SK-N-SH (cell line): ENCODE measurements at regions not wholly inside any gene's neighbourhood (a gene's known extent, or its start where the extent isn't known, plus 50 kb on each side); places are given as distances from the start of the nearest gene placed in this dataset.

Experiments
- CTCF ChIA-PET: fragments of 300-600, 350-600 bp; formaldehyde crosslinking; extraction: SDS; loops from one replicate; lab custom pipeline; 2021; lab: Yijun Ruan, JAX
- POLR2A ChIA-PET: fragments of 350-600 bp; sonication (Branson Sonifier 250); formaldehyde crosslinking; extraction: SDS; loops from one replicate; lab custom pipeline; 2020; ENCODE audit warnings: antibody characterized with exemption, inconsistent platforms; lab: Yijun Ruan, JAX
- DNase-seq: peaks from one replicate; pipeline ENCODE4 v3.0.0; 2012
- H2AFZ ChIP-seq: fragments of 200-600 bp; sonication (generic); 2 replicates; pipeline ENCODE4 v1.8.1; 2016; ENCODE audit warnings: antibody characterized with exemption, mild to moderate bottlenecking, low read depth
- H3F3A ChIP-seq: fragments of 200-600 bp; sonication (generic); replicated peaks from 2 replicates; pipeline ENCODE3; 2016; ENCODE audit warnings: antibody characterized with exemption, mild to moderate bottlenecking; ENCODE audit not compliant: insufficient read depth
- H3K27ac ChIP-seq, 2 experiments: fragments of 200-500 bp in 1 of 2; fragments of 200-600 bp in 1 of 2; sonication (Bioruptor generic) in 1 of 2; sonication (generic), shearing (Covaris generic) in 1 of 2; 2 replicates each; pipeline versions ENCODE4 v1.5.1 to v1.6.1; 2014 to 2016; ENCODE audit warnings: low read depth in 2 of 2, inconsistent platforms in 1 of 2, low read length in 1 of 2, mild to moderate bottlenecking in 1 of 2, mixed read lengths in 1 of 2
- H3K27me3 ChIP-seq: fragments of 200-600 bp; sonication (generic), shearing (Covaris generic); 2 replicates; pipeline ENCODE4 v1.6.1; 2016; ENCODE audit warnings: mixed run types; ENCODE audit not compliant: insufficient read depth
- H3K36me3 ChIP-seq, 2 experiments: fragments of 200-500 bp in 1 of 2; fragments of 200-600 bp in 1 of 2; sonication (Bioruptor generic) in 1 of 2; sonication (generic) in 1 of 2; replicated peaks in 1 of 2; 2 replicates each; pipeline versions ENCODE3 to v1.5.1; 2014 to 2016; ENCODE audit warnings: low read length in 1 of 2, mild to moderate bottlenecking in 1 of 2; ENCODE audit not compliant: insufficient read depth in 2 of 2, control insufficient read depth in 1 of 2
- H3K4me1 ChIP-seq, 2 experiments: fragments of 200-500 bp in 1 of 2; fragments of 200-600 bp in 1 of 2; sonication (Bioruptor generic) in 1 of 2; sonication (generic), shearing (Covaris generic) in 1 of 2; 2 replicates each; pipeline versions ENCODE4 v1.5.1 to v1.6.1; 2014 to 2016; ENCODE audit warnings: low read depth in 1 of 2, low read length in 1 of 2, mixed run types in 1 of 2; ENCODE audit not compliant: insufficient read depth in 2 of 2, control insufficient read depth in 1 of 2
- H3K4me2 ChIP-seq: fragments of 200-600 bp; sonication (generic), shearing (Covaris generic); 2 replicates; pipeline ENCODE4 v1.6.1; 2017; ENCODE audit warnings: mixed run types
- H3K4me3 ChIP-seq, 2 experiments: fragments of 200-500 bp in 1 of 2; fragments of 200-600 bp in 1 of 2; sonication (Bioruptor generic) in 1 of 2; sonication (generic), shearing (Covaris generic) in 1 of 2; 2 replicates each; pipeline versions ENCODE4 v1.5.1 to v1.8.1; 2014 to 2016; ENCODE audit warnings: low read depth in 2 of 2, inconsistent platforms in 1 of 2, low read length in 1 of 2, mild to moderate bottlenecking in 1 of 2, mixed read lengths in 1 of 2, moderate library complexity in 1 of 2
- H3K79me2 ChIP-seq: fragments of 200-600 bp; sonication (generic); 2 replicates; pipeline ENCODE4 v1.8.1; 2017; ENCODE audit warnings: mild to moderate bottlenecking; ENCODE audit not compliant: insufficient read depth
- H3K9ac ChIP-seq: fragments of 200-600 bp; sonication (generic); 2 replicates; pipeline ENCODE4 v1.6.1; 2017; ENCODE audit warnings: mixed run types
- H3K9me2 ChIP-seq: fragments of 200-600 bp; sonication (generic); 2 replicates; pipeline ENCODE4 v1.6.1; 2017; ENCODE audit warnings: mixed run types
- H3K9me3 ChIP-seq: fragments of 200-600 bp; sonication (generic); 2 replicates; pipeline ENCODE4 v1.6.1; 2017; ENCODE audit warnings: mixed run types, mild to moderate bottlenecking, moderate library complexity
- H4K20me1 ChIP-seq: fragments of 200-600 bp; sonication (generic); 2 replicates; pipeline ENCODE4 v1.6.1; 2017; ENCODE audit warnings: mild to moderate bottlenecking, mixed run types; ENCODE audit not compliant: insufficient read depth
- CHD2 ChIP-seq: fragments of 150-350 bp; IDR thresholded peaks from 2 replicates; pipeline ENCODE4 v1.6.1; 2018; ENCODE audit warnings: low read length; ENCODE audit not compliant: partially characterized antibody
- EZH2phosphoT487 ChIP-seq: fragments of 200-600 bp; sonication (generic); IDR thresholded peaks from 2 replicates; pipeline ENCODE4 v1.6.1; 2017; ENCODE audit warnings: low read depth, mixed run types, mild to moderate bottlenecking, antibody characterized with exemption, moderate library complexity, borderline replicate concordance
- FOXJ3 ChIP-seq: sonication (generic); formaldehyde crosslinking; IDR thresholded peaks from 2 replicates; pipeline ENCODE4 v1.5.1; 2020; ENCODE audit warnings: mild to moderate bottlenecking, missing genetic modification reagents
- FOXM1 ChIP-seq: IDR thresholded peaks from 2 replicates; pipeline ENCODE4 v1.4.0; 2012; ENCODE audit warnings: low read depth, mild to moderate bottlenecking
- GATA2 ChIP-seq: sonication (generic); formaldehyde crosslinking; IDR thresholded peaks from 2 replicates; pipeline ENCODE4 v1.5.0; 2020; ENCODE audit warnings: mild to moderate bottlenecking, missing genetic modification reagents
- JUND ChIP-seq: IDR thresholded peaks from 2 replicates; pipeline ENCODE4 v1.4.0; 2012
- MEF2A ChIP-seq: IDR thresholded peaks from 2 replicates; pipeline ENCODE4 v1.4.0; 2012; ENCODE audit warnings: low read depth, borderline replicate concordance
- NFIC ChIP-seq: IDR thresholded peaks from 2 replicates; pipeline ENCODE4 v1.4.0; 2012; ENCODE audit warnings: borderline replicate concordance
- NRF1 ChIP-seq: IDR thresholded peaks from 2 replicates; pipeline ENCODE4 v1.6.1; 2012; ENCODE audit warnings: low read depth, mild to moderate bottlenecking, low read length
- POLR2AphosphoS5 ChIP-seq: IDR thresholded peaks from 2 replicates; pipeline ENCODE4 v1.6.1; 2012; ENCODE audit warnings: low read depth, low read length
- RCOR1 ChIP-seq: fragments of 150-350 bp; IDR thresholded peaks from 2 replicates; pipeline ENCODE4 v1.6.1; 2017; ENCODE audit warnings: antibody characterized with exemption, low read length
- RFX5 ChIP-seq: IDR thresholded peaks from 2 replicates; pipeline ENCODE4 v1.6.1; 2012; ENCODE audit warnings: mild to moderate bottlenecking, improper control_type of control experiment, low read length
- RXRA ChIP-seq: IDR thresholded peaks from 2 replicates; pipeline ENCODE4 v1.4.0; 2012; ENCODE audit warnings: low read depth, mild to moderate bottlenecking, borderline replicate concordance
- SIN3A ChIP-seq: IDR thresholded peaks from 2 replicates; pipeline ENCODE4 v1.6.1; 2012; ENCODE audit warnings: low read depth, mild to moderate bottlenecking, low read length, moderate library complexity, borderline replicate concordance
- SMC3 ChIP-seq: IDR thresholded peaks from 2 replicates; pipeline ENCODE4 v1.6.1; 2012; ENCODE audit warnings: low read depth, low read length, improper control_type of control experiment
- WGBS: methylation state at CpG from one replicate; pipeline ENCODE4 v1.1.6; 2017; ENCODE audit warnings: low lambda C conversion rate; 5-methylcytosine and 5-hydroxymethylcytosine counted together
- TF ChIP-seq, protein P1 (sequence below): IDR thresholded peaks from 2 replicates; pipeline ENCODE4 v1.4.0; 2012; ENCODE audit warnings: low read depth, borderline replicate concordance
- TF ChIP-seq, protein P2 (sequence below): IDR thresholded peaks from 2 replicates; pipeline ENCODE4 v1.4.0; 2012; ENCODE audit warnings: low read depth
- TF ChIP-seq, protein P3 (sequence below): IDR thresholded peaks from 2 replicates; pipeline ENCODE4; 2012
- TF ChIP-seq, protein P4 (sequence below): IDR thresholded peaks from 2 replicates; pipeline ENCODE4 v1.6.1; 2012; ENCODE audit warnings: mild to moderate bottlenecking, low read depth, low read length, moderate library complexity
- TF ChIP-seq, protein P5 (sequence below): fragments of 150-350 bp; IDR thresholded peaks from 2 replicates; pipeline ENCODE4 v1.6.1; 2016; ENCODE audit warnings: mild to moderate bottlenecking, low read depth, low read length

DNA sequence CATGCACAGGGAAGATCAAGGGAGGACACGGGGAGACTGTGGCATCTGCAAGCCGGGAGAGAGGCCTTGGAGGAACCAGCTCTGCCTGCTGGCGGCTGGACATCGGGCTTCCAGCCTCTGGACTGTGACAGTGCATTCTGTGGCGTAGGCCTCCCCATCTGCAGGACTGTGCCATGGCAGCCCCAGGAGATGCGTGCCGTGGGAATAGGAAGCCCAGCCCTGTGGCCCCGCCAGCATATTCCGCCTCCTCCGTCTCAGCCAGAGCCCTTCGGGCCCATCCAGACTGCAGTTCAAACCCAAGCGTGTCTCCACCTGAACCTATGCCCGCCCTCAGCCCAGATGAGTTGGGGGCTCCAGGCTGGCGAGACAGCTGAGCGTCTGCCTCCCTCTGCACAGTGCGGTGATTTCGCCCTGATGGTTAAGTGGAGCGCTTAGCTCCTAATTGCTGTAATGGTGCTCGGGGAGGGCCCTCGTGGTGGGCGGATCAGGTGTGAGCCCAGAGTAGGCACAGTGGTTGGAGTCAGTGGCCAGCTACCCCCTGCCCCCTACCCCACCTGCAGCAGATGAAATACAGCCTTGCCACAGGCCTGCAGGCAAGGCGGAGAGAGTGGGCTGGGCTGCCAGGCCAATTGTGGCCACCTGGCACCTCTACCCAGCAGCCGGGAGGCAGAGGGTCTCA lies 133.9 kb downstream of the HMX1 start:
- Histone ChIP-seq H3K9me3 (no peaks in the 10 kb centered on the region), H3K36me3 (no peaks in the 10 kb centered on the region), H3K27me3 (no peaks in the 10 kb centered on the region), H3F3A (no peaks in the 10 kb centered on the region), H3K9me2 (no peaks in the 10 kb centered on the region), H3K79me2 (no peaks in the 10 kb centered on the region), H3K27ac (no peak overlapping the region), H2AFZ (no peak overlapping the region), H3K4me2 (no peak overlapping the region), H3K9ac (no peak overlapping the region), H3K4me3 (no peak overlapping the region), H4K20me1 (no peaks in the 10 kb centered on the region), H3K4me1 (no peaks in the 10 kb centered on the region)
- ChIA-PET CTCF (interaction anchor here (1.5 kb wide), 1 partner anchor 131 kb away, joined by 3 read pairs; no protein-coding TSS in a partner anchor), POLR2A (no interaction called here)
- DNase-seq, result peak; percentile 8
- WGBS, result 79% methylated on average over 16 of the region's 23 CpGs
- TF ChIP-seq GATA2 (CRISPR knock-in tag) (no peak), EZH2phosphoT487 (no peak), RXRA (no peak)
- TF ChIP-seq, protein P1, sequence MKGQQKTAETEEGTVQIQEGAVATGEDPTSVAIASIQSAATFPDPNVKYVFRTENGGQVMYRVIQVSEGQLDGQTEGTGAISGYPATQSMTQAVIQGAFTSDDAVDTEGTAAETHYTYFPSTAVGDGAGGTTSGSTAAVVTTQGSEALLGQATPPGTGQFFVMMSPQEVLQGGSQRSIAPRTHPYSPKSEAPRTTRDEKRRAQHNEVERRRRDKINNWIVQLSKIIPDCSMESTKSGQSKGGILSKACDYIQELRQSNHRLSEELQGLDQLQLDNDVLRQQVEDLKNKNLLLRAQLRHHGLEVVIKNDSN, result no peak

DNA sequence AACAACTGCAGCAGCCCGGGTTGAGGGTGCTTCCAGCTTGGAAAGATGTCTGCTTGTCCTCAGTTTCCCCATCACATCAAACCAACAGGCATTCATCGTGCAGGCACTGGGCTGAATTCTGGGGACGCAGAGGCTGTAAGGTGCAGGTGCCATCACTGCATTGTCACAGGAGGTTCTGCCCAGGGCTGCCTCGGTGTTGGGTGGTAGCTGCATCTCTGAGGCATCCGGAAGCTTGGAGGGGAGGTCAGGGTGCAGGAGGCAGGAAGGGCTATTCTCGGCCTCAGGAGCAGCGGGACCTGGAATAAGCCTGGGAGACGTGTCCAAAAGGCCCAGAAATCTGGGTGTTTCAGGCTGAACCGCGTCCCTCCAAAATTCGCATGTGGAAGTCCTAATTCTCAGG lies 134.6 kb downstream of the HMX1 start:
- CTCF ChIA-PET, result interaction anchor here (1.0 kb wide), 1 partner anchor 12 kb away, joined by 3 read pairs; no protein-coding TSS in a partner anchor
- DNase-seq, result no peak
- Histone ChIP-seq H3K9ac (no peak overlapping the region), H3K4me2 (no peak overlapping the region), H3K27ac (no peak overlapping the region), H3K4me3 (no peak overlapping the region), H2AFZ (no peak overlapping the region), H3K9me3 (no peaks in the 10 kb centered on the region), H3F3A (no peaks in the 10 kb centered on the region), H3K27me3 (no peaks in the 10 kb centered on the region), H4K20me1 (no peaks in the 10 kb centered on the region), H3K36me3 (no peaks in the 10 kb centered on the region), H3K4me1 (no peaks in the 10 kb centered on the region), H3K79me2 (no peaks in the 10 kb centered on the region), H3K9me2 (no peaks in the 10 kb centered on the region)
- 60% methylated on average over 8 of the region's 11 CpGs for WGBS
- POLR2A ChIA-PET, result no interaction called here
- TF ChIP-seq SMC3, result no peak
- TF ChIP-seq FOXJ3 (CRISPR knock-in tag), result no peak
- no peak for TF ChIP-seq NRF1
- TF ChIP-seq CHD2, result no peak
- TF ChIP-seq, protein P2, sequence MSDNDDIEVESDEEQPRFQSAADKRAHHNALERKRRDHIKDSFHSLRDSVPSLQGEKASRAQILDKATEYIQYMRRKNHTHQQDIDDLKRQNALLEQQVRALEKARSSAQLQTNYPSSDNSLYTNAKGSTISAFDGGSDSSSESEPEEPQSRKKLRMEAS, result no peak
- no peak for TF ChIP-seq NFIC
- no peak for TF ChIP-seq RCOR1
- TF ChIP-seq, protein P1, result no peak
- TF ChIP-seq RFX5, result no peak
- TF ChIP-seq SIN3A, result no peak
- TF ChIP-seq POLR2AphosphoS5, result no peak
- no peak for TF ChIP-seq GATA2 (CRISPR knock-in tag)
- TF ChIP-seq, protein P3, sequence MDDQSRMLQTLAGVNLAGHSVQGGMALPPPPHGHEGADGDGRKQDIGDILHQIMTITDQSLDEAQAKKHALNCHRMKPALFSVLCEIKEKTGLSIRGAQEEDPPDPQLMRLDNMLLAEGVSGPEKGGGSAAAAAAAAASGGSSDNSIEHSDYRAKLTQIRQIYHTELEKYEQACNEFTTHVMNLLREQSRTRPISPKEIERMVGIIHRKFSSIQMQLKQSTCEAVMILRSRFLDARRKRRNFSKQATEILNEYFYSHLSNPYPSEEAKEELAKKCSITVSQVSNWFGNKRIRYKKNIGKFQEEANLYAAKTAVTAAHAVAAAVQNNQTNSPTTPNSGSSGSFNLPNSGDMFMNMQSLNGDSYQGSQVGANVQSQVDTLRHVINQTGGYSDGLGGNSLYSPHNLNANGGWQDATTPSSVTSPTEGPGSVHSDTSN, result no peak
- TF ChIP-seq, protein P4, sequence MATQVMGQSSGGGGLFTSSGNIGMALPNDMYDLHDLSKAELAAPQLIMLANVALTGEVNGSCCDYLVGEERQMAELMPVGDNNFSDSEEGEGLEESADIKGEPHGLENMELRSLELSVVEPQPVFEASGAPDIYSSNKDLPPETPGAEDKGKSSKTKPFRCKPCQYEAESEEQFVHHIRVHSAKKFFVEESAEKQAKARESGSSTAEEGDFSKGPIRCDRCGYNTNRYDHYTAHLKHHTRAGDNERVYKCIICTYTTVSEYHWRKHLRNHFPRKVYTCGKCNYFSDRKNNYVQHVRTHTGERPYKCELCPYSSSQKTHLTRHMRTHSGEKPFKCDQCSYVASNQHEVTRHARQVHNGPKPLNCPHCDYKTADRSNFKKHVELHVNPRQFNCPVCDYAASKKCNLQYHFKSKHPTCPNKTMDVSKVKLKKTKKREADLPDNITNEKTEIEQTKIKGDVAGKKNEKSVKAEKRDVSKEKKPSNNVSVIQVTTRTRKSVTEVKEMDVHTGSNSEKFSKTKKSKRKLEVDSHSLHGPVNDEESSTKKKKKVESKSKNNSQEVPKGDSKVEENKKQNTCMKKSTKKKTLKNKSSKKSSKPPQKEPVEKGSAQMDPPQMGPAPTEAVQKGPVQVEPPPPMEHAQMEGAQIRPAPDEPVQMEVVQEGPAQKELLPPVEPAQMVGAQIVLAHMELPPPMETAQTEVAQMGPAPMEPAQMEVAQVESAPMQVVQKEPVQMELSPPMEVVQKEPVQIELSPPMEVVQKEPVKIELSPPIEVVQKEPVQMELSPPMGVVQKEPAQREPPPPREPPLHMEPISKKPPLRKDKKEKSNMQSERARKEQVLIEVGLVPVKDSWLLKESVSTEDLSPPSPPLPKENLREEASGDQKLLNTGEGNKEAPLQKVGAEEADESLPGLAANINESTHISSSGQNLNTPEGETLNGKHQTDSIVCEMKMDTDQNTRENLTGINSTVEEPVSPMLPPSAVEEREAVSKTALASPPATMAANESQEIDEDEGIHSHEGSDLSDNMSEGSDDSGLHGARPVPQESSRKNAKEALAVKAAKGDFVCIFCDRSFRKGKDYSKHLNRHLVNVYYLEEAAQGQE, result no peak
- no peak for TF ChIP-seq FOXM1
- TF ChIP-seq, protein P5, sequence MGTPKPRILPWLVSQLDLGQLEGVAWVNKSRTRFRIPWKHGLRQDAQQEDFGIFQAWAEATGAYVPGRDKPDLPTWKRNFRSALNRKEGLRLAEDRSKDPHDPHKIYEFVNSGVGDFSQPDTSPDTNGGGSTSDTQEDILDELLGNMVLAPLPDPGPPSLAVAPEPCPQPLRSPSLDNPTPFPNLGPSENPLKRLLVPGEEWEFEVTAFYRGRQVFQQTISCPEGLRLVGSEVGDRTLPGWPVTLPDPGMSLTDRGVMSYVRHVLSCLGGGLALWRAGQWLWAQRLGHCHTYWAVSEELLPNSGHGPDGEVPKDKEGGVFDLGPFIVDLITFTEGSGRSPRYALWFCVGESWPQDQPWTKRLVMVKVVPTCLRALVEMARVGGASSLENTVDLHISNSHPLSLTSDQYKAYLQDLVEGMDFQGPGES, result no peak
- TF ChIP-seq MEF2A, result no peak
- TF ChIP-seq JUND, result no peak
